OCI-LY7 (cell line): ENCODE measurements at regions not wholly inside any gene's neighbourhood (a gene's known extent, or its start where the extent isn't known, plus 50 kb on each side); places are given as distances from the start of the nearest gene placed in this dataset.

ENCODE experiments used
- BruUV-seq: library from RNA; stranded (reverse); fragments of 400-500 nt; replicated peaks from 2 replicates; lab custom pipeline; 2021; lab: Mats Ljungman, UMichigan
- CTCF ChIA-PET: fragments of 300-600 bp; sonication (Branson Sonifier 250); formaldehyde crosslinking; loops from one replicate; lab custom pipeline; 2022; ENCODE audit warnings: antibody characterized with exemption; ENCODE audit not compliant: unreplicated experiment; lab: Charles Lee
- POLR2A ChIA-PET: fragments of 300-600 bp; sonication (Branson Sonifier 250); formaldehyde crosslinking; loops from one replicate; lab custom pipeline; 2022; ENCODE audit warnings: antibody characterized with exemption; lab: Charles Lee
- DNase-seq: peaks from one replicate; pipeline ENCODE4 v3.0.0-alpha.2; 2015; ENCODE audit warnings: low spot score
- H2AFZ ChIP-seq: fragments of 200-600 bp; sonication (generic), shearing (Covaris generic); 2 replicates; pipeline ENCODE4 v1.6.1; 2014; ENCODE audit warnings: mild to moderate bottlenecking, antibody characterized with exemption, low read length, moderate library complexity
- H3K27ac ChIP-seq: fragments of 200-600 bp; sonication (generic); 2 replicates; pipeline ENCODE4 v1.5.1; 2014; ENCODE audit warnings: mixed run types, low read depth, mild to moderate bottlenecking, moderate library complexity, low read length, inconsistent platforms; ENCODE audit not compliant: poor library complexity, severe bottlenecking
- H3K36me3 ChIP-seq: fragments of 200-600 bp; sonication (generic); 2 replicates; pipeline ENCODE4 v1.6.1; 2014; ENCODE audit warnings: mild to moderate bottlenecking, antibody characterized with exemption, low read length, moderate library complexity, mixed read lengths; ENCODE audit not compliant: insufficient read depth
- H3K4me1 ChIP-seq: fragments of 200-600 bp; sonication (generic); 2 replicates; pipeline ENCODE4 v1.5.1; 2014; ENCODE audit warnings: mild to moderate bottlenecking, low read length; ENCODE audit not compliant: insufficient read depth, poor library complexity, severe bottlenecking
- H3K4me2 ChIP-seq: fragments of 200-600 bp; sonication (generic); 2 replicates; pipeline ENCODE4 v1.6.1; 2014; ENCODE audit warnings: mild to moderate bottlenecking, low read length
- H3K4me3 ChIP-seq: fragments of 200-600 bp; sonication (generic); 2 replicates; pipeline ENCODE4 v1.5.1; 2014; ENCODE audit warnings: mild to moderate bottlenecking, low read depth, low read length; ENCODE audit not compliant: poor library complexity, severe bottlenecking
- H3K79me2 ChIP-seq: fragments of 200-600 bp; sonication (generic); 2 replicates; pipeline ENCODE4 v1.6.1; 2016; ENCODE audit warnings: low read depth, mild to moderate bottlenecking, low read length, moderate library complexity, mixed read lengths; ENCODE audit not compliant: insufficient read depth
- H3K9me2 ChIP-seq: fragments of 200-600 bp; sonication (generic); 2 replicates; pipeline ENCODE4 v1.6.1; 2016; ENCODE audit warnings: mild to moderate bottlenecking, low read length, mixed read lengths; ENCODE audit not compliant: insufficient read depth
- H3K9me3 ChIP-seq: fragments of 200-600 bp; sonication (generic); 2 replicates; pipeline ENCODE4 v1.6.1; 2014; ENCODE audit warnings: mild to moderate bottlenecking, mixed run types, low read length, mixed read lengths
- H4K20me1 ChIP-seq: fragments of 200-600 bp; sonication (generic); 2 replicates; pipeline ENCODE4 v1.6.1; 2014; ENCODE audit warnings: mild to moderate bottlenecking, antibody characterized with exemption, low read length, moderate library complexity, mixed read lengths; ENCODE audit not compliant: insufficient read depth
- CTCF ChIP-seq: fragments of 200-600 bp; sonication (generic); conservative IDR thresholded peaks from 2 replicates; pipeline ENCODE4 v1.5.1; 2014; ENCODE audit warnings: mild to moderate bottlenecking, antibody characterized with exemption, low read length, moderate library complexity, mixed read lengths
- EZH2phosphoT487 ChIP-seq: fragments of 200-600 bp; sonication (generic); IDR thresholded peaks from 2 replicates; pipeline ENCODE4 v1.6.1; 2018; ENCODE audit warnings: low read depth, borderline replicate concordance, mild to moderate bottlenecking, mixed run types, antibody characterized with exemption, low read length, moderate library complexity, mixed read lengths
- intact Hi-C: fragments of 100-400 bp; cut with micrococcal nuclease; formaldehyde crosslinking; loops from one replicate; pipeline ENCODE4 v1.10.0; 2022; ENCODE audit not compliant: unreplicated experiment

DNA sequence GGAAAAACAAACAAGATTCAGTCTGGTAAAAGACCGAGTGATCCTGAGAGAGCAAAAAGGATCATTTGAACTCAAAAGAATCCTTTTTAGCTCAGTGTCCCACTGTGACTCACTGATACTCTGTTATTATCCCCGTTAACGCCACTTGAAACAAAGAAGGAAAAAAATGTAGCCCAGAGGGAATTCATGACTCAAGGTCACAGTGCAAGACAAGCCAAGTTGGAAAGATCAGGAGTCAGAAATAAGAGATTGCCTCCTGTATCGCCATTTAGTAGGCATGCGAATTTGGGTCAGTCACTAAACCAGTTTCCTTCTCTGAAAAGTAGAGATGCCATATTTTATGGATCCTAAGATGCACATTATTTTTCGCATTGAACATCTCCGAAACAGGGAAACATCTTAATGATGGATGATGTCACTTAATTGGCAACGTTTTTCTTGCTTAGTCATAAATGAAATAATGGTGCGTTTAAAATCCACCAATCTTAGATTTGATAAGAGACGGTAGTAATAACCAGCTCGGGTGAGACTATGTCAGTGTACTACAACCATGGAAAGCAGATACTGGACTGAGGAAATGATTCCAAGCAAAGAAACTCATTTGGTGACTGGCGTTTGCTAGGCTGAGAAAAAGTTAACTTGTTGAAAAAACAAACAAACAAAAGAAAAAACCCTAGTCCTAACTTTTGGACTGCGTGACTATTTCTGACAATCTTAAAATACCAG is 502.0 kb upstream of the CELF2 start:
- Histone ChIP-seq H3K4me3 (no peak overlapping the region), H3K36me3 (no peaks in the 10 kb centered on the region), H3K79me2 (no peaks in the 10 kb centered on the region), H3K9me2 (no peaks in the 10 kb centered on the region), H3K27ac (no peak overlapping the region), H3K4me1 (no peaks in the 10 kb centered on the region), H3K9me3 (no peaks in the 10 kb centered on the region), H4K20me1 (no peaks in the 10 kb centered on the region), H2AFZ (no peak overlapping the region), H3K4me2 (no peak overlapping the region)
- ChIA-PET POLR2A (interaction anchor here (1.0 to 1.8 kb wide), 3 partner anchors 10 to 29 kb away, joined by 3 to 4 read pairs (median 4); no protein-coding TSS in a partner anchor), CTCF (no interaction called here)
- intact Hi-C loops: no loop called here
- BruUV-seq: no TSS peak
- TF ChIP-seq EZH2phosphoT487 (no peak), CTCF (no peak)
- DNase-seq: no peak

GRCh38 chr10:10516346-10517130 is 501.1 kb upstream of the CELF2 start:
- no peak for TF ChIP-seq EZH2phosphoT487
- TF ChIP-seq CTCF: no peak
- POLR2A ChIA-PET: interaction anchor here (1.5 kb wide), 1 partner anchor 9 kb away, joined by 3 read pairs; no protein-coding TSS in a partner anchor
- Histone ChIP-seq H4K20me1 (no peaks in the 10 kb centered on the region), H3K79me2 (no peaks in the 10 kb centered on the region), H3K4me1 (no peaks in the 10 kb centered on the region), H3K27ac (no peak overlapping the region), H3K36me3 (no peaks in the 10 kb centered on the region), H3K9me3 (no peaks in the 10 kb centered on the region), H3K4me3 (no peak overlapping the region), H2AFZ (no peak overlapping the region), H3K4me2 (no peak overlapping the region), H3K9me2 (no peaks in the 10 kb centered on the region)
- CTCF ChIA-PET: no interaction called here
- intact Hi-C loops: no loop called here
- no TSS peak for BruUV-seq
- no peak for DNase-seq

DNA sequence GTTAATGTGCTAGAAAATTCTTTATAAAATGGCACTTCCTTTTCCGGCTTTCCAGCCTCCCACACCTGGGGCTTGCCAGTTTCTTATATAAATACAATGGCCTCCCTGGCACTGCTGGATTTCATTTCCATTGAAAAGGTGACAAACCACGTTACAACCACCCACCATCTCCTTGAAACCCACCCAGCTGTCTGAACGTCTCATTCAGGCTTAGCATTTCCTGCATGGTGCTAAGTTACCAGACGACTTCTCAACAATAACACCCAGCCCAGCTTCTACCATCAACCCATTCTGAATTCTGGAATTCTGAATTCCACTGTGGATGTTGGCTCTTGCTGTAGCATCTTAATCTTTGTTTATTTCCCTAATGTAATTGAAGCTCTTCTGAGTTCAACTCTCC is 499.8 kb upstream of the CELF2 start:
- Histone ChIP-seq H3K36me3 (no peaks in the 10 kb centered on the region), H2AFZ (no peak overlapping the region), H3K4me1 (no peaks in the 10 kb centered on the region), H3K4me2 (no peak overlapping the region), H3K9me2 (no peaks in the 10 kb centered on the region), H3K4me3 (no peak overlapping the region), H3K79me2 (no peaks in the 10 kb centered on the region), H3K27ac (no peak overlapping the region), H4K20me1 (no peaks in the 10 kb centered on the region), H3K9me3 (no peaks in the 10 kb centered on the region)
- intact Hi-C loops: no loop called here
- no peak for DNase-seq
- BruUV-seq: no TSS peak
- no peak for TF ChIP-seq CTCF
- TF ChIP-seq EZH2phosphoT487: no peak
- ChIA-PET CTCF (no interaction called here), POLR2A (interaction anchor here (1.0 kb wide), 1 partner anchor 70 kb away, joined by 4 read pairs; no protein-coding TSS in a partner anchor)
